ENCODE measurements at regions not wholly inside any gene's neighbourhood (a gene's known extent, or its start where the extent isn't known, plus 50 kb on each side); places are given as distances from the start of the nearest gene placed in this dataset.

GRCh38 chr4:97504713-97505112 lies 638.6 kb downstream of the STPG2 start:
- DNase-seq: no peak
- no peak overlapping the region for H3K4me3 ChIP-seq (ENCODE audit: low read length in 2 of 2)
- intact Hi-C loops (cut with micrococcal nuclease): no loop called here
- H3K27me3 Mint-ChIP-seq: no peaks in the 10 kb centered on the region
- H3K27ac ChIP-seq (ENCODE audit: low read depth, low read length): no peak overlapping the region
- H3K4me3 Mint-ChIP-seq: no peak overlapping the region
- no peaks in the 10 kb centered on the region for H3K4me1 Mint-ChIP-seq
- H3K36me3 Mint-ChIP-seq: no peaks in the 10 kb centered on the region
- no peak overlapping the region for H3K27ac Mint-ChIP-seq
- no peaks in the 10 kb centered on the region for H3K27me3 ChIP-seq (ENCODE audit: insufficient read depth, low read length)
- ChIA-PET POLR2A (ENCODE audit: partially characterized antibody) (no interaction called here), CTCF (ENCODE audit: partially characterized antibody) (no interaction called here)
- peaks cover 0 to 2% (median 0%) of the 10 kb centered on the region in 8 donors for H3K9me3 Mint-ChIP-seq
- no peaks in the 10 kb centered on the region for H3K36me3 ChIP-seq (ENCODE audit: insufficient read depth, low read length)
- H3K9me3 ChIP-seq (ENCODE audit: control insufficient read depth in 1 of 2, low read length in 2 of 2): no peaks in the 10 kb centered on the region
- H3K4me1 ChIP-seq (ENCODE audit: insufficient read depth, low read length): no peaks in the 10 kb centered on the region

- Mint-ChIP-seq H3K4me3 (no peak overlapping the region), H3K36me3 (no peaks in the 10 kb centered on the region), H3K27me3 (no peaks in the 10 kb centered on the region), H3K27ac (no peak overlapping the region), H3K9me3 (peaks cover 0 to 4% (median 0%) of the 10 kb centered on the region in 8 donors), H3K4me1 (no peaks in the 10 kb centered on the region)
- no peaks in the 10 kb centered on the region for H3K4me1 ChIP-seq (ENCODE audit: insufficient read depth, low read length)
- H3K27ac ChIP-seq (ENCODE audit: low read depth, low read length): no peak overlapping the region
- DNase-seq: no peak
- ChIA-PET POLR2A (ENCODE audit: partially characterized antibody) (no interaction called here), CTCF (ENCODE audit: partially characterized antibody) (interaction anchor here (1.2 kb wide), 1 partner anchor 15 kb away, joined by 3 read pairs; no protein-coding TSS in a partner anchor)
- intact Hi-C loops (cut with micrococcal nuclease): no loop called here
- H3K27me3 ChIP-seq (ENCODE audit: insufficient read depth, low read length): no peaks in the 10 kb centered on the region
- no peaks in the 10 kb centered on the region for H3K36me3 ChIP-seq (ENCODE audit: insufficient read depth, low read length)
- no peak overlapping the region for H3K4me3 ChIP-seq (ENCODE audit: low read length in 2 of 2)
- H3K9me3 ChIP-seq (ENCODE audit: control insufficient read depth in 1 of 2, low read length in 2 of 2): peaks cover 0 to 6% of the 10 kb centered on the region in 2 donors
Observed at GRCh38 chr4:97507587-97508245, 635.6 kb downstream of the STPG2 start.

Data from CD4-positive, alpha-beta memory T cell (primary cell).